ENCODE measurements at regions not wholly inside any gene's neighbourhood (a gene's known extent, or its start where the extent isn't known, plus 50 kb on each side); places are given as distances from the start of the nearest gene placed in this dataset.

DNA sequence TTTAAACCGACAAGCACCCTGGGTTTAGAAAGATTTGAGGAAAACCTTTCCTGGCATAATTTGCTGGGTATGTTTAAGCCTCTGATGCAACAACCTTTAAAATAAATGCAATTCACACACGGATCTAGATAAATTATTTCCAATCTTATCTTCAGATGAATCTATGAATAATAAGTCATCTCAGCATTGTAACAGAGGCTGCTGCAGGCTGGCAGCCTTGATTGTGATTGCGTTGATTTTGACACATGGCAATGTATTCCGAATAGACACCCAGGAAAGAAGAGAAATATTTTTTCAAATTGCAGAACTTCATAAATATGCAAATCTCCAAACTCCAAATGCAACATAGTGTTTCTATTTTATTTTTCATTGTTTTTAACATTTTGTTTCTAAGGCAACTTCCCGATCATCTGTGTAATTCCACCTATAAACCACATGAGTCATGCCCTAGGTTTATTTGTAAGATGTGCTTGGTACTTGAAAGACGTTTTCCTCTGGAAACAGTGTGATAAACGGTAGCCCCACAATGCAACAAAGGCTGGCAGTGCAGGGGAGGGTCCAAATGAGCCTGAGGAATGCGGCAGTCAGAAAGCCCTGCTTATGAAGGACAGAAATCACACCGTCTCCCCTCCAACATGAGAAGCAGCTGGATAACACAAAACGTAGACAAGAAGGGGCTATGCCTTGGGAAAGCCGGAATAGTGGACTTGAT is 359.0 kb downstream of the BRD1 start:
- Mint-ChIP-seq H3K27ac (no peak overlapping the region), H3K4me3 (no peak overlapping the region), H3K36me3 (no peaks in the 10 kb centered on the region), H3K9me3 (no peaks in the 10 kb centered on the region), H3K4me1 (no peaks in the 10 kb centered on the region), H3K27me3 (peaks cover 0 to 15% of the 10 kb centered on the region in 2 donors)
- H3K27ac ChIP-seq (ENCODE audit: low read length) = no peak overlapping the region
- CTCF ChIA-PET = no interaction called here
- ATAC-seq (replicated peaks in 1 of 4) (no peak), DNase-seq (no peak)
- POLR2A ChIA-PET = no interaction called here
- no peaks in the 10 kb centered on the region for H3K9me3 ChIP-seq
- H3K4me3 ChIP-seq (ENCODE audit: control insufficient read depth in 1 of 2, extremely low read depth in 1 of 2, low read length in 1 of 2) = no peak overlapping the region
- peaks cover 0 to 31% of the 10 kb centered on the region in 2 experiments for H3K27me3 ChIP-seq (replicated peaks in 1 of 2; ENCODE audit: control insufficient read depth in 2 of 2, extremely low read depth in 1 of 2, insufficient read depth in 2 of 2, low read length in 1 of 2)
- no peaks in the 10 kb centered on the region for H3K4me1 ChIP-seq (ENCODE audit: control insufficient read depth in 1 of 2, extremely low read depth in 1 of 2, insufficient read depth in 2 of 2, low read length in 2 of 2)
- 80% methylated on average over 3 of the region's 11 CpGs for WGBS (ENCODE audit: insufficient coverage)
- no peaks in the 10 kb centered on the region for H3K36me3 ChIP-seq (ENCODE audit: control insufficient read depth in 2 of 2, extremely low read depth in 1 of 2, insufficient read depth in 1 of 2, low read length in 1 of 2)

- Histone ChIP-seq H3K27ac (ENCODE audit: low read length) (no peak overlapping the region), H3K4me3 (ENCODE audit: control insufficient read depth in 1 of 2, extremely low read depth in 1 of 2, low read length in 1 of 2) (no peak overlapping the region), H3K9me3 (no peaks in the 10 kb centered on the region), H3K27me3 (replicated peaks in 1 of 2; ENCODE audit: control insufficient read depth in 2 of 2, extremely low read depth in 1 of 2, insufficient read depth in 2 of 2, low read length in 1 of 2) (peaks cover 0 to 26% of the 10 kb centered on the region in 2 experiments), H3K4me1 (ENCODE audit: control insufficient read depth in 1 of 2, extremely low read depth in 1 of 2, insufficient read depth in 2 of 2, low read length in 2 of 2) (no peaks in the 10 kb centered on the region), H3K36me3 (ENCODE audit: control insufficient read depth in 2 of 2, extremely low read depth in 1 of 2, insufficient read depth in 1 of 2, low read length in 1 of 2) (no peaks in the 10 kb centered on the region)
- 91% methylated on average over 10 of the region's 17 CpGs for WGBS (ENCODE audit: insufficient coverage)
- Mint-ChIP-seq H3K27me3 (peaks cover 0 to 11% of the 10 kb centered on the region in 2 donors), H3K36me3 (no peaks in the 10 kb centered on the region), H3K4me3 (no peak overlapping the region), H3K27ac (no peak overlapping the region), H3K4me1 (no peaks in the 10 kb centered on the region), H3K9me3 (no peaks in the 10 kb centered on the region)
- ChIA-PET CTCF (no interaction called here), POLR2A (no interaction called here)
- ATAC-seq (replicated peaks in 1 of 4) = no peak
- no peak for DNase-seq
Observed at GRCh38 chr22:49466878-49467595, 360.6 kb downstream of the BRD1 start.

DNA sequence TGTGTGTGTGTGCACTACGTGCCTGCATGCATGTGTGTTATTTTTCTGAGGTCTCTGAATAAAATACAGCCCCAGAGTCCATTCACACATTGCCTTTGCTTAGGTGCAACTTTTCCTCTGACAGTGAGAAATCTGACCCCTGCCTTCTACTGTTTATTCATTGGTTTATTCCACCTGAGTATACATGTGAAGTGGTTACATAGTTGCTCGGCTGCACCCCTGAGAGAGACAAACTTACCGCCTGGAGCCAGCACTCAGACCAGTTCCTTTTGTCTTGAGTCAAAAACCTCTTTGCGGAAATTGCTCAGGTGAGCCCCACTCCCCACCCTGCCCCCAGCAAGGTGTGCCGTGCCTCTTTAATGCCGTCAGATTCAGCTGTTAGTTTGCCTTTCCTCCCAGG is 363.6 kb downstream of the BRD1 start:
- no peaks in the 10 kb centered on the region for H3K9me3 ChIP-seq
- H3K4me1 ChIP-seq (ENCODE audit: control insufficient read depth in 1 of 2, extremely low read depth in 1 of 2, insufficient read depth in 2 of 2, low read length in 2 of 2) = no peaks in the 10 kb centered on the region
- H3K36me3 ChIP-seq (ENCODE audit: control insufficient read depth in 2 of 2, extremely low read depth in 1 of 2, insufficient read depth in 1 of 2, low read length in 1 of 2) = no peaks in the 10 kb centered on the region
- no peak overlapping the region for H3K4me3 ChIP-seq (ENCODE audit: control insufficient read depth in 1 of 2, extremely low read depth in 1 of 2, low read length in 1 of 2)
- peaks cover 0 to 24% of the 10 kb centered on the region in 2 experiments for H3K27me3 ChIP-seq (replicated peaks in 1 of 2; ENCODE audit: control insufficient read depth in 2 of 2, extremely low read depth in 1 of 2, insufficient read depth in 2 of 2, low read length in 1 of 2)
- Mint-ChIP-seq H3K27me3 (peaks cover 0 to 11% of the 10 kb centered on the region in 2 donors), H3K9me3 (no peaks in the 10 kb centered on the region), H3K27ac (no peak overlapping the region), H3K36me3 (no peaks in the 10 kb centered on the region), H3K4me3 (no peak overlapping the region), H3K4me1 (no peaks in the 10 kb centered on the region)
- ATAC-seq (replicated peaks in 1 of 4) (no peak), DNase-seq (no peak)
- WGBS (ENCODE audit: insufficient coverage) = 88% methylated on average over 3 of the region's 6 CpGs
- ChIA-PET CTCF (no interaction called here), POLR2A (no interaction called here)
- no peak overlapping the region for H3K27ac ChIP-seq (ENCODE audit: low read length)

DNA sequence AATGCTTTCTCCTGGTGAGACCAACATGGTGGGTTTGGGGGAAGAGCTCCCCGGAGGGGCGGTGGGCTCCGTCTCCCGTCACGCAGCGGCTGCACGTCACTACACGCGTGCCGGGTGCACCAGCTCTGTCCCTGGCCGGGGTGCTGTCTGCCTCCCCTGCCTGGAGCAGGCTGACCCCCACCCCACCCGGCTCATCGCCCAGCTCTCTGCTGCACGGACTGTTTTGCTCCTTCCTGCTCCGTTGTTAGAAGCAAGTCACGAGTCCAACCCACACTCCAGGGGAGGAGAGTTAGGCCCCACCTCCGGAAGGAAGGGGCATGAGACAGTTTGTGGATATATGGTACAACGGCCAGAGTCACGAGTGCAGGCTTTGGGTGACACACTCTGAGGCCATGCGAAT is 364.9 kb downstream of the BRD1 start:
- ATAC-seq (replicated peaks in 1 of 4) = no peak

DNA sequence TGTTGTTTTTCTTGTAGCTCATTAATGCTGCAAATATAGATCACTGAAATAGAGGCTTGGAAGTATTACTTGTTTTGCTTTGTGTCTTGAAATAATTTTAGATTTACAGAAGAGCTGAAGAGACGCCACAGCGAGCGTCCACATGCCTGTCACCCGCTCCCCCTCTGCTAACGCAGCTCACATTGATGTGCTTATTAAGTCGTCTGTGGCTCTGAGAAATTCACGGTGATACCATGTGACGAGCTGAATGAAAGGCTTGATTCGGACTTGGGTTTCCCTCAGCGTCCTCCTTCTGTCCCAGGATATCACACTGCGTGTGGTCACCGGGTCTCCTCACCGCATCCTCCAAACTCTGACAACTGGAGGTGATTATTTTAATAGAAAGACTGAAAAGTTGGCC is 365.4 kb downstream of the BRD1 start:
- Mint-ChIP-seq H3K4me3 (no peak overlapping the region), H3K4me1 (no peaks in the 10 kb centered on the region), H3K36me3 (no peaks in the 10 kb centered on the region), H3K27ac (no peak overlapping the region), H3K27me3 (peaks cover 0 to 6% of the 10 kb centered on the region in 2 donors), H3K9me3 (peaks cover 0 to 3% (median 0%) of the 10 kb centered on the region in 3 donors)
- CTCF ChIA-PET = no interaction called here
- POLR2A ChIA-PET = interaction anchor here in 1 of 2 donors (0.6 kb wide), 1 partner anchor 25 kb away, joined by 8 read pairs; no protein-coding TSS in a partner anchor
- peaks cover 0 to 31% of the 10 kb centered on the region in 2 experiments for H3K27me3 ChIP-seq (replicated peaks in 1 of 2; ENCODE audit: control insufficient read depth in 2 of 2, extremely low read depth in 1 of 2, insufficient read depth in 2 of 2, low read length in 1 of 2)
- no peak overlapping the region for H3K4me3 ChIP-seq (ENCODE audit: control insufficient read depth in 1 of 2, extremely low read depth in 1 of 2, low read length in 1 of 2)
- no peaks in the 10 kb centered on the region for H3K9me3 ChIP-seq
- ATAC-seq (replicated peaks in 1 of 4) (no peak), DNase-seq (no peak)
- no peak overlapping the region for H3K27ac ChIP-seq (ENCODE audit: low read length)
- 86% methylated on average over 9 of the region's 13 CpGs for WGBS (ENCODE audit: insufficient coverage)
- H3K36me3 ChIP-seq (ENCODE audit: control insufficient read depth in 2 of 2, extremely low read depth in 1 of 2, insufficient read depth in 1 of 2, low read length in 1 of 2) = no peaks in the 10 kb centered on the region
- no peaks in the 10 kb centered on the region for H3K4me1 ChIP-seq (ENCODE audit: control insufficient read depth in 1 of 2, extremely low read depth in 1 of 2, insufficient read depth in 2 of 2, low read length in 2 of 2)

More for the DNA sequence above, 364.9 kb downstream of the BRD1 start:
- Histone ChIP-seq H3K9me3 (no peaks in the 10 kb centered on the region), H3K27ac (ENCODE audit: low read length) (no peak overlapping the region), H3K27me3 (replicated peaks in 1 of 2; ENCODE audit: control insufficient read depth in 2 of 2, extremely low read depth in 1 of 2, insufficient read depth in 2 of 2, low read length in 1 of 2) (peaks cover 0 to 35% of the 10 kb centered on the region in 2 experiments), H3K36me3 (ENCODE audit: control insufficient read depth in 2 of 2, extremely low read depth in 1 of 2, insufficient read depth in 1 of 2, low read length in 1 of 2) (no peaks in the 10 kb centered on the region), H3K4me1 (ENCODE audit: control insufficient read depth in 1 of 2, extremely low read depth in 1 of 2, insufficient read depth in 2 of 2, low read length in 2 of 2) (no peaks in the 10 kb centered on the region), H3K4me3 (ENCODE audit: control insufficient read depth in 1 of 2, extremely low read depth in 1 of 2, low read length in 1 of 2) (no peak overlapping the region)
- H3K4me1 Mint-ChIP-seq = no peaks in the 10 kb centered on the region
- no peak for DNase-seq
- peaks cover 0 to 3% (median 0%) of the 10 kb centered on the region in 3 donors for H3K9me3 Mint-ChIP-seq
- ChIA-PET CTCF (no interaction called here), POLR2A (interaction anchor here in 1 of 2 donors (0.6 kb wide), 1 partner anchor 24 kb away, joined by 8 read pairs; no protein-coding TSS in a partner anchor)
- H3K27me3 Mint-ChIP-seq = peaks cover 0 to 6% of the 10 kb centered on the region in 2 donors
- H3K36me3 Mint-ChIP-seq = no peaks in the 10 kb centered on the region
- H3K27ac Mint-ChIP-seq = no peak overlapping the region
- H3K4me3 Mint-ChIP-seq = no peak overlapping the region
- 70% methylated on average over 5 of the region's 20 CpGs for WGBS (ENCODE audit: insufficient coverage)

DNA sequence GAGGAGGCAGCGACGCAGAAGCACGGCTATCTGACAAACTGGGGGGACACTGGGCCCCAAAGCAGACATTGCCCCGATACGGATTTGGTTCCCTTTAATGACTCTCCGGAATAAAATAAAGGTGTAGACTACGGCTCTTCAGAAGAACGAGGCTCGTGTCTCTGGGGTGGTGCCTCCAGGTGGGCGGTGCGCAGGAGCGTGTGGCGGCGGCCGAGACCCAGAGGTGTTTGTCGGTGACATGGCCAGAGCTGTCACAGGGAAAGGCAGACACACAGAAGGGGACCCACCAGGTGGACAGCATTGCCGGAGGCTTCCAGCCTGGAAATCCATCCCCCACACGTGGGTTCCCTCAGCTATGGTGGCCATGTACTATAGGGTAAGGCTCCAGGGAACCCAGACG is 366.0 kb downstream of the BRD1 start:
- peaks cover 0 to 29% of the 10 kb centered on the region in 2 experiments for H3K27me3 ChIP-seq (replicated peaks in 1 of 2; ENCODE audit: control insufficient read depth in 2 of 2, extremely low read depth in 1 of 2, insufficient read depth in 2 of 2, low read length in 1 of 2)
- WGBS (ENCODE audit: insufficient coverage) = 88% methylated on average over 16 of the region's 19 CpGs
- H3K27ac ChIP-seq (ENCODE audit: low read length) = no peak overlapping the region
- ATAC-seq (replicated peaks in 1 of 4) (no peak), DNase-seq (no peak)
- H3K4me3 ChIP-seq (ENCODE audit: control insufficient read depth in 1 of 2, extremely low read depth in 1 of 2, low read length in 1 of 2) = no peak overlapping the region
- no peaks in the 10 kb centered on the region for H3K36me3 ChIP-seq (ENCODE audit: control insufficient read depth in 2 of 2, extremely low read depth in 1 of 2, insufficient read depth in 1 of 2, low read length in 1 of 2)
- Mint-ChIP-seq H3K4me3 (no peak overlapping the region), H3K4me1 (no peaks in the 10 kb centered on the region), H3K27ac (no peak overlapping the region), H3K27me3 (peaks cover 0 to 11% of the 10 kb centered on the region in 2 donors), H3K36me3 (no peaks in the 10 kb centered on the region), H3K9me3 (peaks cover 0 to 3% (median 0%) of the 10 kb centered on the region in 3 donors)
- POLR2A ChIA-PET = no interaction called here
- H3K4me1 ChIP-seq (ENCODE audit: control insufficient read depth in 1 of 2, extremely low read depth in 1 of 2, insufficient read depth in 2 of 2, low read length in 2 of 2) = no peaks in the 10 kb centered on the region
- CTCF ChIA-PET = no interaction called here
- no peaks in the 10 kb centered on the region for H3K9me3 ChIP-seq

Data from T-cell (primary cell).